ENCODE measurements at regions not wholly inside any gene's neighbourhood (a gene's known extent, or its start where the extent isn't known, plus 50 kb on each side); places are given as distances from the start of the nearest gene placed in this dataset.

GRCh38 chr15:94606286-94606685 lies 374.9 kb downstream of the MCTP2 start:
- H3K4me3 ChIP-seq (ENCODE audit: low read length) = no peak overlapping the region
- TF ChIP-seq CTCF (conservative IDR thresholded peaks at IDR 0.05; ENCODE audit: low read length) = no peak
- DNase-seq (ENCODE audit: low read depth) = no peak

- no peak overlapping the region for H3K4me3 ChIP-seq (ENCODE audit: low read length)
- TF ChIP-seq CTCF (conservative IDR thresholded peaks at IDR 0.05; ENCODE audit: low read length) = no peak
- DNase-seq (ENCODE audit: low read depth) = no peak
These were observed 375.9 kb downstream of the MCTP2 start for GRCh38 chr15:94607176-94607654.

- no peak for DNase-seq (ENCODE audit: low read depth)
- TF ChIP-seq CTCF (conservative IDR thresholded peaks at IDR 0.05; ENCODE audit: low read length) = no peak
- H3K4me3 ChIP-seq (ENCODE audit: low read length) = no peak overlapping the region
These were observed 378.7 kb downstream of the MCTP2 start for GRCh38 chr15:94610069-94610468.

GRCh38 chr15:94610485-94610884 lies 379.1 kb downstream of the MCTP2 start:
- TF ChIP-seq CTCF (conservative IDR thresholded peaks at IDR 0.05; ENCODE audit: low read length) = no peak
- DNase-seq (ENCODE audit: low read depth) = no peak
- H3K4me3 ChIP-seq (ENCODE audit: low read length) = no peak overlapping the region

- DNase-seq (ENCODE audit: low read depth) = no peak
- no peak overlapping the region for H3K4me3 ChIP-seq (ENCODE audit: low read length)
- TF ChIP-seq CTCF (conservative IDR thresholded peaks at IDR 0.05; ENCODE audit: low read length) = no peak
These were observed 380.3 kb downstream of the MCTP2 start for GRCh38 chr15:94611656-94612055.

GRCh38 chr15:94615688-94616087 lies 384.3 kb downstream of the MCTP2 start:
- H3K4me3 ChIP-seq (ENCODE audit: low read length) = no peak overlapping the region
- TF ChIP-seq CTCF (conservative IDR thresholded peaks at IDR 0.05; ENCODE audit: low read length) = no peak
- DNase-seq (ENCODE audit: low read depth) = no peak

- no peak overlapping the region for H3K4me3 ChIP-seq (ENCODE audit: low read length)
- no peak for DNase-seq (ENCODE audit: low read depth)
- TF ChIP-seq CTCF (conservative IDR thresholded peaks at IDR 0.05; ENCODE audit: low read length) = no peak
These were observed 389.3 kb downstream of the MCTP2 start for GRCh38 chr15:94620632-94621031.

All from AG10803 (cell line).